Ovary (tissue), 7 donors: ENCODE measurements at regions not wholly inside any gene's neighbourhood (a gene's known extent, or its start where the extent isn't known, plus 50 kb on each side); places are given as distances from the start of the nearest gene placed in this dataset.

Experiments used
- DNase-seq, 5 donors: peaks; one replicate each; pipeline ENCODE4 v3.0.0-alpha.2; 2019 to 2020
- H3K27ac ChIP-seq, 2 donors: fragments of 200-600 bp; one replicate each; pipeline versions ENCODE4 v1.5.1 to v1.8.0; 2019 to 2022
- H3K27me3 ChIP-seq: fragments of 200-600 bp; one replicate; pipeline ENCODE4 v1.8.0; 2022
- H3K36me3 ChIP-seq: fragments of 200-600 bp; sonication (generic); one replicate; pipeline ENCODE4 v1.5.1; 2019
- H3K4me1 ChIP-seq: one replicate; pipeline ENCODE4 v1.8.1; 2013; ENCODE audit warnings: mild to moderate bottlenecking, moderate library complexity; ENCODE audit not compliant: insufficient read depth
- H3K4me3 ChIP-seq: fragments of 200-600 bp; sonication (generic); one replicate; pipeline ENCODE4 v1.5.1; 2017
- H3K9me3 ChIP-seq, 2 donors: fragments of 200-600 bp in 1 of 2; sonication (generic) in 1 of 2; one replicate each; pipeline versions ENCODE4 v1.5.1 to v1.8.1; 2013 to 2019; ENCODE audit warnings: mild to moderate bottlenecking in 1 of 2, moderate library complexity in 1 of 2
- CTCF ChIP-seq, 3 donors: fragments of 450-650 bp in 2 of 3; fragments of 200-600 bp in 1 of 3; IDR thresholded peaks; one replicate each; pipeline versions ENCODE4 v1.5.1 to v1.8.0; 2016 to 2022; ENCODE audit warnings: antibody characterized with exemption in 3 of 3, mild to moderate bottlenecking in 1 of 3
- EP300 ChIP-seq: sonication (generic); formaldehyde crosslinking; IDR thresholded peaks from one replicate; pipeline ENCODE4 v1.6.1; 2017; ENCODE audit warnings: antibody characterized with exemption
- POLR2A ChIP-seq: fragments of 450-650 bp; IDR thresholded peaks from one replicate; pipeline ENCODE4 v1.6.1; 2017; ENCODE audit warnings: antibody characterized with exemption, mild to moderate bottlenecking, moderate library complexity
- WGBS, 3 donors: extraction: QIAGEN DNeasy Blood & Tissue Kit in 1 of 3; methylation state at CpG; one replicate each; pipeline versions ENCODE4 v1.1.5 to v1.1.7; 2013 to 2017; 5-methylcytosine and 5-hydroxymethylcytosine counted together
- intact Hi-C, 4 donors: fragments of 100-400 bp; cut with DNase I; formaldehyde crosslinking; loops; one replicate each; pipeline versions ENCODE4 v1.11.0 to v1.15.1; 2022 to 2023
- donor health status: DM: no; HTN: no; CAD: no; lungs with moderate emphysema.
- donor health status: DM: no; HTN: no; CAD: no.
- donor health status: Bipolar disorder and iron deficiency.
- donor health status: DM: no; HTN: no; CAD: no.
- donor health status: DM: yes; HTN: yes; CAD: no.

GRCh38 chr11:43585877-43586608 is 94.5 kb upstream of the HSD17B12 start:
- TF ChIP-seq CTCF (IDR thresholded peaks at IDR 0.05) (no peak), POLR2A (no peak), EP300 (no peak)

GRCh38 chr11:43589601-43590250 is 90.8 kb upstream of the HSD17B12 start:
- H3K27me3 ChIP-seq = no peaks in the 10 kb centered on the region
- 66 to 71% (median 69%) methylated on average over 5 of the region's 5 CpGs for WGBS, 3 donors

More at GRCh38 chr11:43585877-43586608, 94.5 kb upstream of the HSD17B12 start:
- no peak for DNase-seq
- no peak overlapping the region for H3K4me3 ChIP-seq
- H3K4me1 ChIP-seq = peaks cover 2% of the 10 kb centered on the region
- H3K9me3 ChIP-seq = no peaks in the 10 kb centered on the region
- H3K27ac ChIP-seq = no peak overlapping the region
- no peaks in the 10 kb centered on the region for H3K27me3 ChIP-seq
- intact Hi-C loops = no loop called here
- no peaks in the 10 kb centered on the region for H3K36me3 ChIP-seq
- WGBS, 3 donors = 48 to 59% (median 58%) methylated on average over 1 of the region's 1 CpG

DNA sequence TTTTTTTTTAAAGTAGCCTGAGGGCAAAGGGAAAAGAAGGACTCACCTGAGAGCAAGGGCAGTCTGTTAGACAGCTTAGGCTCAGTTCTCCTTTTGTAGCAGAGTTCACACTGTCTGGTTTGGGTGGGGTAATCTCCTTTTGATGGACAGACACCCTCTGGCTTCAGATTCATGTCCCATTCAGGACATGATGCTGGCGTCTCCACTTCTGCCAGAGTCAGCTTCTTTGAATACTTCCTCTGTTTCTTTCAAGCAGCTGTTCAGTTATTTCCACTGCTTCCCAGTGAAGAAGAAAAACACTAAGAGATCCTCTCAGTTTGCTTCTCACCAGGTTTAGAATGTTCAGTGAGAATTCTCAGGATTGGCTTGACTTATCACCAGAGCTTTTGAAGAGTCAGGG is 79.0 kb upstream of the HSD17B12 start:
- no peak for DNase-seq
- H3K27ac ChIP-seq = no peak overlapping the region
- no peaks in the 10 kb centered on the region for H3K4me1 ChIP-seq
- 62 to 75% (median 69%) methylated on average over 1 of the region's 1 CpG for WGBS, 3 donors
- no peaks in the 10 kb centered on the region for H3K9me3 ChIP-seq
- no peaks in the 10 kb centered on the region for H3K36me3 ChIP-seq
- TF ChIP-seq CTCF (IDR thresholded peaks at IDR 0.05) (no peak), POLR2A (no peak), EP300 (no peak)
- H3K27me3 ChIP-seq = no peaks in the 10 kb centered on the region
- intact Hi-C loops = no loop called here
- no peak overlapping the region for H3K4me3 ChIP-seq

More at GRCh38 chr11:43589601-43590250, 90.8 kb upstream of the HSD17B12 start:
- Histone ChIP-seq H3K9me3 (no peaks in the 10 kb centered on the region), H3K36me3 (no peaks in the 10 kb centered on the region), H3K27ac (no peak overlapping the region), H3K4me1 (no peaks in the 10 kb centered on the region), H3K4me3 (no peak overlapping the region)
- intact Hi-C loops = no loop called here
- DNase-seq = no peak
- TF ChIP-seq EP300 (no peak), POLR2A (no peak), CTCF (IDR thresholded peaks at IDR 0.05) (no peak)

DNA sequence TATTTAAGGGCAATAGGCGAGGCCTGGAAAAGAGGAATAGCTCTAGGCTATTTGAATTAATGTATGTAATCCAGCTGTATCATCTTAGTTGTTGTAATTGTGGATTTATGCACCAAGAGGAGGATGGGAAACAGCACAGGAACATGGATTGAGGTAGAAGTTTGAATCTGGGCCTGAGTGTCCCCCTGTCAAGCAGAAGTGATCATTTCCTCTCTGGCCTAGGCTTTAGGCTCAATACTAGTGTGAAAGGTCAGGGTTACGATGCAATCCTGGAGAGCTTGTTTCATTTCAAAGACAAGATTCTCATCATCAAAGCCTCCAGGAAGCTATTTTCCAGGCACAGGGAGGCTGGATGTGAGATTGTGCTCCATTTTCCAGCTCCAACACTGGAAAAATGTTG is 77.9 kb upstream of the HSD17B12 start:
- intact Hi-C loops = no loop called here
- Histone ChIP-seq H3K4me1 (no peaks in the 10 kb centered on the region), H3K9me3 (no peaks in the 10 kb centered on the region), H3K36me3 (no peaks in the 10 kb centered on the region), H3K27me3 (no peaks in the 10 kb centered on the region), H3K4me3 (no peak overlapping the region), H3K27ac (no peak overlapping the region)
- DNase-seq = no peak
- WGBS, 3 donors = 78 to 82% (median 82%) methylated on average over 2 of the region's 2 CpGs
- TF ChIP-seq POLR2A (no peak), CTCF (IDR thresholded peaks at IDR 0.05) (no peak), EP300 (no peak)
